ENCODE measurements at regions not wholly inside any gene's neighbourhood (a gene's known extent, or its start where the extent isn't known, plus 50 kb on each side); places are given as distances from the start of the nearest gene placed in this dataset.

GRCh38 chr7:18210788-18211187, 183.1 kb upstream of the PRPS1L1 start:
- TF ChIP-seq, protein P1, sequence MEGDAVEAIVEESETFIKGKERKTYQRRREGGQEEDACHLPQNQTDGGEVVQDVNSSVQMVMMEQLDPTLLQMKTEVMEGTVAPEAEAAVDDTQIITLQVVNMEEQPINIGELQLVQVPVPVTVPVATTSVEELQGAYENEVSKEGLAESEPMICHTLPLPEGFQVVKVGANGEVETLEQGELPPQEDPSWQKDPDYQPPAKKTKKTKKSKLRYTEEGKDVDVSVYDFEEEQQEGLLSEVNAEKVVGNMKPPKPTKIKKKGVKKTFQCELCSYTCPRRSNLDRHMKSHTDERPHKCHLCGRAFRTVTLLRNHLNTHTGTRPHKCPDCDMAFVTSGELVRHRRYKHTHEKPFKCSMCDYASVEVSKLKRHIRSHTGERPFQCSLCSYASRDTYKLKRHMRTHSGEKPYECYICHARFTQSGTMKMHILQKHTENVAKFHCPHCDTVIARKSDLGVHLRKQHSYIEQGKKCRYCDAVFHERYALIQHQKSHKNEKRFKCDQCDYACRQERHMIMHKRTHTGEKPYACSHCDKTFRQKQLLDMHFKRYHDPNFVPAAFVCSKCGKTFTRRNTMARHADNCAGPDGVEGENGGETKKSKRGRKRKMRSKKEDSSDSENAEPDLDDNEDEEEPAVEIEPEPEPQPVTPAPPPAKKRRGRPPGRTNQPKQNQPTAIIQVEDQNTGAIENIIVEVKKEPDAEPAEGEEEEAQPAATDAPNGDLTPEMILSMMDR (IDR thresholded peaks at IDR 0.05): no peak
- no peak for TF ChIP-seq EP300 (IDR thresholded peaks at IDR 0.05)
- TF ChIP-seq POLR2A (IDR thresholded peaks at IDR 0.05): no peak

Measured in tibial nerve (tissue), 4 donors.